GM12878 (cell line): ENCODE measurements at regions not wholly inside any gene's neighbourhood (a gene's known extent, or its start where the extent isn't known, plus 50 kb on each side); places are given as distances from the start of the nearest gene placed in this dataset.

ENCODE experiments used
- ATAC-seq: fragments of 200-7000 bp; cut with Tn5 transposase; 3 replicates; pipeline ENCODE4 v1.9.1; 2020; ENCODE audit warnings: mild to moderate bottlenecking, moderate library complexity
- BruUV-seq: library from RNA; stranded (reverse); fragments of 400-500 nt; replicated peaks from 2 replicates; lab custom pipeline; 2021; lab: Mats Ljungman, UMichigan
- CTCF ChIA-PET: fragments of 300-600 bp; sonication (Branson Sonifier 250); formaldehyde crosslinking; extraction: SDS; loops from one replicate; lab custom pipeline; 2021; ENCODE audit warnings: inconsistent platforms; lab: Yijun Ruan, JAX
- POLR2A ChIA-PET: fragments of 350-600 bp; formaldehyde crosslinking; extraction: SDS; loops from one replicate; lab custom pipeline; 2021; ENCODE audit warnings: inconsistent platforms; lab: Charles Lee
- RAD21 ChIA-PET: fragments of 300-600 bp; sonication (Branson Sonifier 250); formaldehyde crosslinking; loops from one replicate; lab custom pipeline; 2023; ENCODE audit warnings: antibody characterized with exemption; ENCODE audit not compliant: unreplicated experiment; lab: Charles Lee
- SMC1A ChIA-PET: fragments of 300-600 bp; sonication (Branson Sonifier 250); formaldehyde crosslinking; loops from one replicate; lab custom pipeline; 2023; ENCODE audit not compliant: unreplicated experiment, uncharacterized antibody; lab: Charles Lee
- DNase-seq: peaks from one replicate; pipeline ENCODE4 v3.0.0-alpha.2; 2011; ENCODE audit warnings: low read depth, low spot score
- FAIRE-seq: peaks from 3 replicates; lab custom pipeline; 2011; peaks lifted over from hg19 to GRCh38; lab: Jason Lieb, UNC
- H2AFZ ChIP-seq: 2 replicates; pipeline ENCODE4 v1.6.0; 2011; ENCODE audit warnings: low read depth, low read length, control low read depth; ENCODE audit not compliant: control insufficient read depth
- H3K27ac ChIP-seq: 2 replicates; pipeline ENCODE4 v1.5.1; 2011; ENCODE audit warnings: control low read depth; ENCODE audit not compliant: control insufficient read depth, insufficient read depth
- H3K27me3 ChIP-seq, 2 experiments: replicated peaks in 1 of 2; 2 replicates each; pipeline versions ENCODE4 v1.6.0 to v1.6.1; 2011; ENCODE audit warnings: low read length in 1 of 2; ENCODE audit not compliant: control insufficient read depth in 2 of 2, insufficient read depth in 2 of 2
- H3K36me3 ChIP-seq, 2 experiments: 2 replicates each; pipeline ENCODE4 v1.5.1; 2011; ENCODE audit warnings: low read length in 1 of 2; ENCODE audit not compliant: control insufficient read depth in 2 of 2, insufficient read depth in 2 of 2
- H3K4me1 ChIP-seq: 2 replicates; pipeline ENCODE4 v1.6.1; 2011; ENCODE audit warnings: mild to moderate bottlenecking, low read length, moderate library complexity, mixed read lengths; ENCODE audit not compliant: control insufficient read depth, insufficient read depth
- H3K4me2 ChIP-seq: 2 replicates; pipeline ENCODE4 v1.6.0; 2011; ENCODE audit warnings: control low read depth; ENCODE audit not compliant: control insufficient read depth, insufficient read depth
- H3K4me3 ChIP-seq: fragments of 200-600 bp; sonication (generic); 2 replicates; pipeline ENCODE4 v1.5.1; 2016
- H3K79me2 ChIP-seq: 2 replicates; pipeline ENCODE4 v1.6.0; 2011; ENCODE audit warnings: low read length; ENCODE audit not compliant: control insufficient read depth, insufficient read depth
- H3K9ac ChIP-seq: 2 replicates; pipeline ENCODE4 v1.8.0; 2011; ENCODE audit warnings: low read length, control low read depth, mixed read lengths; ENCODE audit not compliant: control insufficient read depth, insufficient read depth
- H3K9me3 ChIP-seq: replicated peaks from 3 replicates; pipeline ENCODE4 v1.5.1; 2011; ENCODE audit warnings: mild to moderate bottlenecking, low read length; ENCODE audit not compliant: control insufficient read depth, insufficient read depth
- H4K20me1 ChIP-seq: 2 replicates; pipeline ENCODE4 v1.6.0; 2011; ENCODE audit not compliant: control insufficient read depth, insufficient read depth
- ASH2L ChIP-seq: fragments of 300-600, 200-600 bp; sonication (generic); IDR thresholded peaks from 2 replicates; pipeline ENCODE4 v1.6.1; 2017; ENCODE audit warnings: low read depth, mild to moderate bottlenecking, borderline replicate concordance
- MEF2B ChIP-seq: fragments of 450-650 bp; IDR thresholded peaks from 2 replicates; pipeline ENCODE4 v1.6.1; 2018; ENCODE audit warnings: mild to moderate bottlenecking, moderate library complexity; ENCODE audit not compliant: partially characterized antibody, poor library complexity, severe bottlenecking
- NFYB ChIP-seq: IDR thresholded peaks from 2 replicates; pipeline ENCODE4 v1.6.1; 2011; ENCODE audit warnings: low read depth, mild to moderate bottlenecking, low read length, improper control_type of control experiment, moderate library complexity; ENCODE audit not compliant: insufficient read depth
- POLR2A ChIP-seq: IDR thresholded peaks from 2 replicates; pipeline ENCODE4 v1.6.1; 2011; ENCODE audit warnings: low read depth, mild to moderate bottlenecking, low read length
- PRDM15 ChIP-seq: fragments of 450-650 bp; formaldehyde crosslinking; IDR thresholded peaks from 2 replicates; pipeline ENCODE4 v1.4.0; 2020; ENCODE audit warnings: mild to moderate bottlenecking, moderate library complexity
- SIN3A ChIP-seq: IDR thresholded peaks from 2 replicates; pipeline ENCODE4 v1.6.1; 2012; ENCODE audit warnings: low read depth, low read length, improper control_type of control experiment
- USF1 ChIP-seq: IDR thresholded peaks from 2 replicates; pipeline ENCODE4 v1.6.1; 2011; ENCODE audit warnings: borderline replicate concordance, low read depth, mild to moderate bottlenecking, moderate library complexity, mixed read lengths, low read length; ENCODE audit not compliant: insufficient read depth; ENCODE audit errors: extremely low read length
- YBX1 ChIP-seq: fragments of 450-650 bp; IDR thresholded peaks from 2 replicates; pipeline ENCODE4 v1.6.1; 2016; ENCODE audit warnings: antibody characterized with exemption
- WGBS: methylation state at CpG from one replicate; pipeline ENCODE4 v1.1.6; 2016; ENCODE audit warnings: low lambda C conversion rate; ENCODE audit not compliant: insufficient replicate concordance, insufficient coverage; ENCODE audit errors: missing lambda C conversion rate; 5-methylcytosine and 5-hydroxymethylcytosine counted together
- in situ Hi-C: fragments of 300-500 bp; cut with MboI; formaldehyde crosslinking; loops from 9 replicates; pipeline ENCODE4 v1.14.3; 2018; ENCODE audit warnings: mixed read lengths
- intact Hi-C: fragments of 100-400 bp; cut with micrococcal nuclease; formaldehyde crosslinking; loops from one replicate; pipeline ENCODE4 v1.14.2; 2022; ENCODE audit not compliant: unreplicated experiment

- TF ChIP-seq MEF2B (no peak), NFYB (0 out of 2 replicates have a peak, but pooled peaks have one; percentile 35), USF1 (peak; percentile 24), ASH2L (no peak), POLR2A (no peak), PRDM15 (no peak)
- TF ChIP-seq, all 136 proteins: peak for 4
Measured at GRCh38 chr9:1722404-1722803, 292.7 kb upstream of the SMARCA2 start (continued).

- H3K9me3 ChIP-seq: no peaks in the 10 kb centered on the region
- FAIRE-seq (no peak), ATAC-seq (no peak), DNase-seq (no peak)
- H3K9ac ChIP-seq: no peak overlapping the region
- intact Hi-C loops: no loop called here
- TF ChIP-seq YBX1 (no peak), SIN3A (no peak)
- 54% methylated on average over 3 of the region's 3 CpGs for WGBS
- no peaks in the 10 kb centered on the region for H3K79me2 ChIP-seq
- ChIA-PET POLR2A (interaction anchor here (1.1 kb wide), 1 partner anchor 216 kb away, joined by 3 read pairs; no protein-coding TSS in a partner anchor), CTCF (interaction anchor here (1.0 to 3.0 kb wide), 5 partner anchors 10 to 195 kb away, joined by 3 to 8 read pairs (median 3); no protein-coding TSS in a partner anchor), RAD21 (interaction anchor here (1.3 kb wide), 1 partner anchor 114 kb away, joined by 7 read pairs; no protein-coding TSS in a partner anchor), SMC1A (interaction anchor here (0.8 to 1.5 kb wide), 2 partner anchors 9 to 216 kb away, joined by 4 read pairs; no protein-coding TSS in a partner anchor)
- no peaks in the 10 kb centered on the region for H4K20me1 ChIP-seq
- no peaks in the 10 kb centered on the region for H3K36me3 ChIP-seq
- BruUV-seq: no TSS peak
- H3K4me1 ChIP-seq: peaks cover 6% of the 10 kb centered on the region; the same call in 1 of the 2 replicates
- H3K27ac ChIP-seq: no peak overlapping the region
- H2AFZ ChIP-seq: no peak overlapping the region
- no peaks in the 10 kb centered on the region for H3K27me3 ChIP-seq
- in situ Hi-C loops: no loop called here
- no peak overlapping the region for H3K4me2 ChIP-seq
- no peak overlapping the region for H3K4me3 ChIP-seq
Measured at GRCh38 chr9:1723522-1724015, 291.6 kb upstream of the SMARCA2 start.
